ENCODE measurements at regions not wholly inside any gene's neighbourhood (a gene's known extent, or its start where the extent isn't known, plus 50 kb on each side); places are given as distances from the start of the nearest gene placed in this dataset.

DNA sequence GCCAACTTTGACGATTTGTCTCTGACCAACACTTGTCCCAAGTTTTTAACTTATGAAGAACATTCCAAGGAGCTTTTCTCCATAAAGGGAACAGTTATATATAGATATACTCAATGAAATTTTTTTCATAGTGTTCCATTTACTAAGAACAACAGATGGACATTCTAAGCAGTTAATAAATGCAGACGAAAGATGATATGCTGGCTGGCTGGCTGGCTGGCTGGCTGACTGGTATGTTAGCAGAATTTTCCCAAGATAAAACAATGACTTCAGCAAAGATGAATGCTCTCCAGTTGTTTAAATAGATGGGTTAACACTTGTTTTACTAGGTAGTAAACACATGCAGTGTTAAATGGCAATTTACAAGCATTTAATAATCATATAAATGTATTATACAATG, 62.2 kb downstream of the SPANXN3 start:
- no peaks in the 10 kb centered on the region for H3K36me3 ChIP-seq (ENCODE audit: insufficient read depth)
- Mint-ChIP-seq H3K4me1 (peaks cover 2% of the 10 kb centered on the region; the same call in 1 of the 3 replicates), H3K36me3 (ENCODE audit: low read depth) (no peaks in the 10 kb centered on the region; the same call in 2 of the 3 replicates), H3K4me3 (no peak overlapping the region), H3K9me3 (peaks cover 16% of the 10 kb centered on the region; the same call in 2 of the 3 replicates), H3K27me3 (ENCODE audit: insufficient read depth, low read depth, poor library complexity) (no peaks in the 10 kb centered on the region), H3K27ac (no peak overlapping the region)
- ATAC-seq = no peak
- no peak for DNase-seq (ENCODE audit: low spot score)
- H3K4me3 ChIP-seq = no peak overlapping the region
- H2AFZ ChIP-seq = no peak overlapping the region
- 0 out of 2 replicates have a peak, but pooled peaks cover 10% of the 10 kb centered on the region for H3K4me1 ChIP-seq (ENCODE audit: insufficient read depth)
- no peaks in the 10 kb centered on the region for H3K27me3 ChIP-seq (ENCODE audit: insufficient read depth)
- no peaks in the 10 kb centered on the region for H3K9me2 ChIP-seq (ENCODE audit: insufficient read depth)
- TF ChIP-seq CREB1 (CRISPR knock-in tag; IDR thresholded peaks at IDR 0.05; ENCODE audit: low read depth) = no peak
- TF ChIP-seq STAT1 (IDR thresholded peaks at IDR 0.05; ENCODE audit: unreplicated experiment) = no peak
- TF ChIP-seq, protein P1, sequence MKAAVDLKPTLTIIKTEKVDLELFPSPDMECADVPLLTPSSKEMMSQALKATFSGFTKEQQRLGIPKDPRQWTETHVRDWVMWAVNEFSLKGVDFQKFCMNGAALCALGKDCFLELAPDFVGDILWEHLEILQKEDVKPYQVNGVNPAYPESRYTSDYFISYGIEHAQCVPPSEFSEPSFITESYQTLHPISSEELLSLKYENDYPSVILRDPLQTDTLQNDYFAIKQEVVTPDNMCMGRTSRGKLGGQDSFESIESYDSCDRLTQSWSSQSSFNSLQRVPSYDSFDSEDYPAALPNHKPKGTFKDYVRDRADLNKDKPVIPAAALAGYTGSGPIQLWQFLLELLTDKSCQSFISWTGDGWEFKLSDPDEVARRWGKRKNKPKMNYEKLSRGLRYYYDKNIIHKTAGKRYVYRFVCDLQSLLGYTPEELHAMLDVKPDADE (IDR thresholded peaks at IDR 0.05) = no peak
- no peak for TF ChIP-seq NANOG (IDR thresholded peaks at IDR 0.05; ENCODE audit: borderline replicate concordance)
- TF ChIP-seq EZH2 (IDR thresholded peaks at IDR 0.05; ENCODE audit: low read depth, unreplicated experiment) = no peak
- TF ChIP-seq, protein P2, sequence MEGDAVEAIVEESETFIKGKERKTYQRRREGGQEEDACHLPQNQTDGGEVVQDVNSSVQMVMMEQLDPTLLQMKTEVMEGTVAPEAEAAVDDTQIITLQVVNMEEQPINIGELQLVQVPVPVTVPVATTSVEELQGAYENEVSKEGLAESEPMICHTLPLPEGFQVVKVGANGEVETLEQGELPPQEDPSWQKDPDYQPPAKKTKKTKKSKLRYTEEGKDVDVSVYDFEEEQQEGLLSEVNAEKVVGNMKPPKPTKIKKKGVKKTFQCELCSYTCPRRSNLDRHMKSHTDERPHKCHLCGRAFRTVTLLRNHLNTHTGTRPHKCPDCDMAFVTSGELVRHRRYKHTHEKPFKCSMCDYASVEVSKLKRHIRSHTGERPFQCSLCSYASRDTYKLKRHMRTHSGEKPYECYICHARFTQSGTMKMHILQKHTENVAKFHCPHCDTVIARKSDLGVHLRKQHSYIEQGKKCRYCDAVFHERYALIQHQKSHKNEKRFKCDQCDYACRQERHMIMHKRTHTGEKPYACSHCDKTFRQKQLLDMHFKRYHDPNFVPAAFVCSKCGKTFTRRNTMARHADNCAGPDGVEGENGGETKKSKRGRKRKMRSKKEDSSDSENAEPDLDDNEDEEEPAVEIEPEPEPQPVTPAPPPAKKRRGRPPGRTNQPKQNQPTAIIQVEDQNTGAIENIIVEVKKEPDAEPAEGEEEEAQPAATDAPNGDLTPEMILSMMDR (conservative IDR thresholded peaks at IDR 0.05; ENCODE audit: low read depth in 2 of 2) = no peak
- no peak for TF ChIP-seq ZNF331 (CRISPR knock-in tag; IDR thresholded peaks at IDR 0.05; ENCODE audit: low read depth)
- TF ChIP-seq, protein P3, sequence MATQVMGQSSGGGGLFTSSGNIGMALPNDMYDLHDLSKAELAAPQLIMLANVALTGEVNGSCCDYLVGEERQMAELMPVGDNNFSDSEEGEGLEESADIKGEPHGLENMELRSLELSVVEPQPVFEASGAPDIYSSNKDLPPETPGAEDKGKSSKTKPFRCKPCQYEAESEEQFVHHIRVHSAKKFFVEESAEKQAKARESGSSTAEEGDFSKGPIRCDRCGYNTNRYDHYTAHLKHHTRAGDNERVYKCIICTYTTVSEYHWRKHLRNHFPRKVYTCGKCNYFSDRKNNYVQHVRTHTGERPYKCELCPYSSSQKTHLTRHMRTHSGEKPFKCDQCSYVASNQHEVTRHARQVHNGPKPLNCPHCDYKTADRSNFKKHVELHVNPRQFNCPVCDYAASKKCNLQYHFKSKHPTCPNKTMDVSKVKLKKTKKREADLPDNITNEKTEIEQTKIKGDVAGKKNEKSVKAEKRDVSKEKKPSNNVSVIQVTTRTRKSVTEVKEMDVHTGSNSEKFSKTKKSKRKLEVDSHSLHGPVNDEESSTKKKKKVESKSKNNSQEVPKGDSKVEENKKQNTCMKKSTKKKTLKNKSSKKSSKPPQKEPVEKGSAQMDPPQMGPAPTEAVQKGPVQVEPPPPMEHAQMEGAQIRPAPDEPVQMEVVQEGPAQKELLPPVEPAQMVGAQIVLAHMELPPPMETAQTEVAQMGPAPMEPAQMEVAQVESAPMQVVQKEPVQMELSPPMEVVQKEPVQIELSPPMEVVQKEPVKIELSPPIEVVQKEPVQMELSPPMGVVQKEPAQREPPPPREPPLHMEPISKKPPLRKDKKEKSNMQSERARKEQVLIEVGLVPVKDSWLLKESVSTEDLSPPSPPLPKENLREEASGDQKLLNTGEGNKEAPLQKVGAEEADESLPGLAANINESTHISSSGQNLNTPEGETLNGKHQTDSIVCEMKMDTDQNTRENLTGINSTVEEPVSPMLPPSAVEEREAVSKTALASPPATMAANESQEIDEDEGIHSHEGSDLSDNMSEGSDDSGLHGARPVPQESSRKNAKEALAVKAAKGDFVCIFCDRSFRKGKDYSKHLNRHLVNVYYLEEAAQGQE (IDR thresholded peaks at IDR 0.05; ENCODE audit: unreplicated experiment) = no peak
- TF ChIP-seq, protein P4, sequence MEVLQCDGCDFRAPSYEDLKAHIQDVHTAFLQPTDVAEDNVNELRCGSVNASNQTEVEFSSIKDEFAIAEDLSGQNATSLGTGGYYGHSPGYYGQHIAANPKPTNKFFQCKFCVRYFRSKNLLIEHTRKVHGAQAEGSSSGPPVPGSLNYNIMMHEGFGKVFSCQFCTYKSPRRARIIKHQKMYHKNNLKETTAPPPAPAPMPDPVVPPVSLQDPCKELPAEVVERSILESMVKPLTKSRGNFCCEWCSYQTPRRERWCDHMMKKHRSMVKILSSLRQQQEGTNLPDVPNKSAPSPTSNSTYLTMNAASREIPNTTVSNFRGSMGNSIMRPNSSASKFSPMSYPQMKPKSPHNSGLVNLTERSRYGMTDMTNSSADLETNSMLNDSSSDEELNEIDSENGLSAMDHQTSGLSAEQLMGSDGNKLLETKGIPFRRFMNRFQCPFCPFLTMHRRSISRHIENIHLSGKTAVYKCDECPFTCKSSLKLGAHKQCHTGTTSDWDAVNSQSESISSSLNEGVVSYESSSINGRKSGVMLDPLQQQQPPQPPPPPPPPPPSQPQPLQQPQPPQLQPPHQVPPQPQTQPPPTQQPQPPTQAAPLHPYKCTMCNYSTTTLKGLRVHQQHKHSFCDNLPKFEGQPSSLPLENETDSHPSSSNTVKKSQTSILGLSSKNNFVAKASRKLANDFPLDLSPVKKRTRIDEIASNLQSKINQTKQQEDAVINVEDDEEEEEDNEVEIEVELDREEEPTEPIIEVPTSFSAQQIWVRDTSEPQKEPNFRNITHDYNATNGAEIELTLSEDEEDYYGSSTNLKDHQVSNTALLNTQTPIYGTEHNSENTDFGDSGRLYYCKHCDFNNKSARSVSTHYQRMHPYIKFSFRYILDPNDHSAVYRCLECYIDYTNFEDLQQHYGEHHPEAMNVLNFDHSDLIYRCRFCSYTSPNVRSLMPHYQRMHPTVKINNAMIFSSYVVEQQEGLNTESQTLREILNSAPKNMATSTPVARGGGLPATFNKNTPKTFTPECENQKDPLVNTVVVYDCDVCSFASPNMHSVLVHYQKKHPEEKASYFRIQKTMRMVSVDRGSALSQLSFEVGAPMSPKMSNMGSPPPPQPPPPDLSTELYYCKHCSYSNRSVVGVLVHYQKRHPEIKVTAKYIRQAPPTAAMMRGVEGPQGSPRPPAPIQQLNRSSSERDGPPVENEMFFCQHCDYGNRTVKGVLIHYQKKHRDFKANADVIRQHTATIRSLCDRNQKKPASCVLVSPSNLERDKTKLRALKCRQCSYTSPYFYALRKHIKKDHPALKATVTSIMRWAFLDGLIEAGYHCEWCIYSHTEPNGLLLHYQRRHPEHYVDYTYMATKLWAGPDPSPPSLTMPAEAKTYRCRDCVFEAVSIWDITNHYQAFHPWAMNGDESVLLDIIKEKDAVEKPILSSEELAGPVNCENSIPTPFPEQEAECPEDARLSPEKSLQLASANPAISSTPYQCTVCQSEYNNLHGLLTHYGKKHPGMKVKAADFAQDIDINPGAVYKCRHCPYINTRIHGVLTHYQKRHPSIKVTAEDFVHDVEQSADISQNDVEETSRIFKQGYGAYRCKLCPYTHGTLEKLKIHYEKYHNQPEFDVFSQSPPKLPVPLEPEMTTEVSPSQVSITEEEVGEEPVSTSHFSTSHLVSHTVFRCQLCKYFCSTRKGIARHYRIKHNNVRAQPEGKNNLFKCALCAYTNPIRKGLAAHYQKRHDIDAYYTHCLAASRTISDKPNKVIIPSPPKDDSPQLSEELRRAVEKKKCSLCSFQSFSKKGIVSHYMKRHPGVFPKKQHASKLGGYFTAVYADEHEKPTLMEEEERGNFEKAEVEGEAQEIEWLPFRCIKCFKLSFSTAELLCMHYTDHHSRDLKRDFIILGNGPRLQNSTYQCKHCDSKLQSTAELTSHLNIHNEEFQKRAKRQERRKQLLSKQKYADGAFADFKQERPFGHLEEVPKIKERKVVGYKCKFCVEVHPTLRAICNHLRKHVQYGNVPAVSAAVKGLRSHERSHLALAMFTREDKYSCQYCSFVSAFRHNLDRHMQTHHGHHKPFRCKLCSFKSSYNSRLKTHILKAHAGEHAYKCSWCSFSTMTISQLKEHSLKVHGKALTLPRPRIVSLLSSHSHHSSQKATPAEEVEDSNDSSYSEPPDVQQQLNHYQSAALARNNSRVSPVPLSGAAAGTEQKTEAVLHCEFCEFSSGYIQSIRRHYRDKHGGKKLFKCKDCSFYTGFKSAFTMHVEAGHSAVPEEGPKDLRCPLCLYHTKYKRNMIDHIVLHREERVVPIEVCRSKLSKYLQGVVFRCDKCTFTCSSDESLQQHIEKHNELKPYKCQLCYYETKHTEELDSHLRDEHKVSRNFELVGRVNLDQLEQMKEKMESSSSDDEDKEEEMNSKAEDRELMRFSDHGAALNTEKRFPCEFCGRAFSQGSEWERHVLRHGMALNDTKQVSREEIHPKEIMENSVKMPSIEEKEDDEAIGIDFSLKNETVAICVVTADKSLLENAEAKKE (CRISPR knock-in tag; IDR thresholded peaks at IDR 0.05) = no peak
- no peak for TF ChIP-seq JUNB (IDR thresholded peaks at IDR 0.05; ENCODE audit: unreplicated experiment)
- TF ChIP-seq POLR2AphosphoS5 (IDR thresholded peaks at IDR 0.05; ENCODE audit: low read depth) = no peak
- no peak for TF ChIP-seq ZNF114 (CRISPR knock-in tag; IDR thresholded peaks at IDR 0.05)
- no peak for TF ChIP-seq EZH2phosphoT487 (IDR thresholded peaks at IDR 0.05; ENCODE audit: unreplicated experiment)
- H3K79me2 ChIP-seq (replicated peaks; ENCODE audit: insufficient read depth) = no peaks in the 10 kb centered on the region
- H3K4me2 ChIP-seq = no peak overlapping the region
- H3K27ac ChIP-seq (ENCODE audit: low read depth) = no peak overlapping the region
- H3F3A ChIP-seq (replicated peaks; ENCODE audit: low read depth) = no peaks in the 10 kb centered on the region
- no peaks in the 10 kb centered on the region for H4K20me1 ChIP-seq (replicated peaks; ENCODE audit: insufficient read depth)

All from GM23338 (cell line).